Right cardiac atrium (tissue), 5 donors: ENCODE measurements at regions not wholly inside any gene's neighbourhood (a gene's known extent, or its start where the extent isn't known, plus 50 kb on each side); places are given as distances from the start of the nearest gene placed in this dataset.

Source experiments
- ATAC-seq, 2 donors: fragments of 200-7000 bp; cut with Tn5 transposase; one replicate each; pipeline versions ENCODE4 v1.8.0 to v1.9.1; 2020; ENCODE audit warnings: moderate library complexity in 2 of 2, mild to moderate bottlenecking in 1 of 2
- DNase-seq, 3 donors: peaks; one replicate each; pipeline ENCODE4 v3.0.0-alpha.2; 2020
- H3K27ac ChIP-seq: one replicate; pipeline ENCODE4 v1.5.1; 2013; ENCODE audit warnings: mild to moderate bottlenecking, low read length, control low read depth, moderate library complexity
- H3K27me3 ChIP-seq: one replicate; pipeline ENCODE4 v1.6.1; 2013; ENCODE audit not compliant: control insufficient read depth, insufficient read depth
- H3K4me1 ChIP-seq: one replicate; pipeline ENCODE4 v1.6.1; 2013; ENCODE audit warnings: low read length; ENCODE audit not compliant: control insufficient read depth, insufficient read depth
- H3K4me3 ChIP-seq: one replicate; pipeline ENCODE4 v1.5.1; 2013; ENCODE audit warnings: low read length, control low read depth
- H3K9me3 ChIP-seq: one replicate; pipeline ENCODE4 v1.6.1; 2013; ENCODE audit warnings: low read length; ENCODE audit not compliant: control insufficient read depth
- WGBS: extraction: QIAGEN DNeasy Blood & Tissue Kit; methylation state at CpG from one replicate; pipeline ENCODE4 v1.1.7; 2013; 5-methylcytosine and 5-hydroxymethylcytosine counted together
- intact Hi-C, 4 donors: fragments of 100-400 bp; cut with DNase I; formaldehyde crosslinking; loops; one replicate each; pipeline versions ENCODE4 v1.11.0 to v1.14.0; 2022 to 2023
- donor health status: healthy with polysubstance abuse.
- donor health status: DM: no; HTN: yes; CAD: no.
- donor health status: DM: no; HTN: no; CAD: no.
- donor health status: DM: no; HTN: yes; CAD: no; lungs with severe emphysema.
- donor health status: DM: yes; HTN: yes; CAD: no.

DNA sequence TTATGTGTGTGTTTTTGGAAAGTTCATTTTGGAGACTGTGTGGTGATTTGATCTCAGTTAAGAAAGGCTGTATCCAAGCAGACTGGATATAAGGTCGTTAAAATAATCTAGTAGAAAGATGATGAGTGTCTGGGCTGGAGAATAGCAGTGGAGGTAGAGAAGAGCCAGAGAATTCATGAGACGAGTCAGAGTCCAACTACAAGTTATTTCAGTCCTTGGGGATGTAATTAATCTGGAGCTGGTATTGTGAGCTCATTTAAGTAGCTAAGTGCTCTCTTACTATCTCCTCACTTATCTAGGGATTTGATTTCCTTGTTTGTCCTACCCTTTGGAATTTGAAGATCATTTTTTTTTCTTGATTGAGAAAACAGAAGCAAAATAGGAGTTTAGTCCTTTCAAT is 1219.0 kb upstream of the ADGRL4 start:
- no peak for ATAC-seq
- H3K4me1 ChIP-seq = no peaks in the 10 kb centered on the region

DNA sequence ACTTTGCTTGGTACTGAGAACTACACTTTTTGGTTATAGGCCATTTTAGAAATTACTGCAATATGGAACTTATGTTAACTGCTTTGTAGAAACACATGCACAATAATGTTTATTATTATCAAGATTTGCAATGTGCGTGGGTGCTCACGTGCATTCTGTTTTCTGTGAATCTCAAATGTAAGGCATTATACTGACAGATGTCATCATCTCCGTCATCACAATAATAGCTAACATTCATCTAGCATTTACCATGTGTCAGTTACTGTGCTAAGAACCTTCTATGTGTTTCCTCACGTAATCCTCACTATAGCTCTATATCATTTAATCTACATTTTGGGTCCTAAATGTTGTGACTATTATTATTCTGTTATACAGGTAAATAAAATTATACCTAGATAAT is 1214.8 kb upstream of the ADGRL4 start:
- intact Hi-C loops = no loop called here
- Histone ChIP-seq H3K9me3 (no peaks in the 10 kb centered on the region), H3K4me1 (no peaks in the 10 kb centered on the region), H3K27me3 (no peaks in the 10 kb centered on the region), H3K4me3 (no peak overlapping the region), H3K27ac (no peak overlapping the region)
- ATAC-seq (no peak), DNase-seq (no peak)
- 94% methylated on average over 4 of the region's 4 CpGs for WGBS

More for the DNA sequence above, 1219.0 kb upstream of the ADGRL4 start:
- Histone ChIP-seq H3K9me3 (no peaks in the 10 kb centered on the region), H3K4me3 (no peak overlapping the region), H3K27ac (no peak overlapping the region), H3K27me3 (no peaks in the 10 kb centered on the region)
- intact Hi-C loops = no loop called here
- 12% methylated on average over 2 of the region's 2 CpGs for WGBS
- DNase-seq = no peak

DNA sequence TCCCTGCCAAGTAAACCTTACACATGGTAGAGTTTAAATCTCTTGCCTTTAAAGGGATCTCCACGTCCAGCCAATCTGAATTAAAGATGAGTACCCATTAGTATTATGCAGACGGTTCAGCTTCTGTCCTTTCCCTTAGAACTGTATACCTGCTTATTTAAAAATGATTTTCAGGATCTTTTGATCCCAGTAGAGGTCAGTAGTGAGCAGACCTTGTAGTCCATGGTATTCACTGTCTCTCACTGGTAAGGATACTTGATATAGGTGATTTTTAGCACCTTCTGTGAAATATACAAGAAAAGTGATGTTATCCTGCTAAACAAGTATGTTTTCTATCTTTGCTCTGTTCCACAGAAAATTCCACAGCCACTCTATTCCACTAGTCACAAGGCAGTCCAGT is 1211.6 kb upstream of the ADGRL4 start:
- intact Hi-C loops = no loop called here
- Histone ChIP-seq H3K27me3 (no peaks in the 10 kb centered on the region), H3K4me3 (no peak overlapping the region), H3K4me1 (no peaks in the 10 kb centered on the region), H3K27ac (no peak overlapping the region), H3K9me3 (no peaks in the 10 kb centered on the region)
- ATAC-seq (peak; percentile 41 to 51), DNase-seq (no peak)
- WGBS = 71% methylated on average over 2 of the region's 2 CpGs

DNA sequence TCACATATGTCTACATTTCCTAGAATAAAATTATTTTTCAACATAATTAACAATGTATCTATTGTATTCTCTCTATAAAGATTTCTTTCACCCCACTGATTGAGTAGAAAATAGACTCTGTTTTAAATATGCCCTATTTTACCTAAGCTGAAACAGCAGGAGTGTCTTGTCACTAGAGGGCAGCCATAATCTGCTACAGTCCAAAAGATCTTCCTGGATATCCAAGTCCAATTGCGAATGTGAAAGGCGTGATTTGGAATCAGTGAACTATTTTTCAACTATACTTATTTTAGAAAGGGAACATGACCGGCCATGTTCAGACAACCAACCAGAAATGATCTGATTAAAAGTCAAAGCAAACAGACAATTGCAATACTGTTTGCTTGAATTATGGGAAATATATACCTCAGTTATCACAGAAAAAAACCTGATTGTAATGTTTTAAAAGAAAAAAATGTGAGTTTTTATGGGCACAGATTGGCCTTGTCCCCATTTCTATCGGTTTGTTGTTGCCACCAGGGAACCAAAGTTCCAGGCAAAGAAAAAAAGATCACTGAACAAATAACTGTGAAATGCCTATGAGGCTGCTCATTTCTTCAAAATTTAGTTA is 1211.0 kb upstream of the ADGRL4 start:
- no peak overlapping the region for H3K4me3 ChIP-seq
- H3K4me1 ChIP-seq = no peaks in the 10 kb centered on the region
- no peaks in the 10 kb centered on the region for H3K9me3 ChIP-seq
- ATAC-seq (peak in 1 of 2 donors; percentile 51), DNase-seq (no peak)
- H3K27me3 ChIP-seq = no peaks in the 10 kb centered on the region
- H3K27ac ChIP-seq = no peak overlapping the region
- WGBS = 14% methylated on average over 4 of the region's 4 CpGs
- intact Hi-C loops = no loop called here

DNA sequence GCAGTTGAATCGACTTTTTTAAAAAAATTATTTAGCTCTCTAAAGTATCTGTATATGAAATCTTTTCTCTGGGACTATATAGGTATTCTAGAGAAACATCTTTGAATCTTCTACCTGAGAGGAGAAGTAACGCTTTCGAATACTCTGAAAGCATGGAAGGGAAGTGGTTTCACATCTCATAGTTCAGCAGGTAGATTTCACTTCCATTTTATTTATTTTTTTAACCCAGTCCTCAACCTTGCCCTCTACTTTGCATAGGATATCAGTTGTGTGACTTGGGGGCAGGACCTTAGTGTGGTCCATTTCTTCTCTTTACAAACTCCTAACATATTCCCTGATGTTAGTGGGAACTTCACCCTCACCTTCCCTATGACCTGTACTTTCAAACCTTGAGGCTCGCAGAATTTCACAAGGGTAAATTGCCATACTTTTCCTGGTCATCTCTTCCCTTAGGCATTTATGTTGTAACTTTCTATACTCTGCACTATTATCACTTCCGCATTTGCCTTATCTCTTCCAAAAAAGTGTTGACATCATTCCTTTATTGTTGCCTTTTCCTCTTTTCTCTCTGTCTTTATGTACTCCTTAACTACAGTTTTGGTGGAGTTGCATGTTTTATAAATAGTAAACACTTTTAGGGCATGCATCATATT is 1208.5 kb upstream of the ADGRL4 start:
- Histone ChIP-seq H3K27me3 (no peaks in the 10 kb centered on the region), H3K4me1 (no peaks in the 10 kb centered on the region), H3K27ac (no peak overlapping the region), H3K9me3 (no peaks in the 10 kb centered on the region), H3K4me3 (no peak overlapping the region)
- ATAC-seq (no peak), DNase-seq (no peak)
- 77% methylated on average over 5 of the region's 5 CpGs for WGBS
- intact Hi-C loops = no loop called here

DNA sequence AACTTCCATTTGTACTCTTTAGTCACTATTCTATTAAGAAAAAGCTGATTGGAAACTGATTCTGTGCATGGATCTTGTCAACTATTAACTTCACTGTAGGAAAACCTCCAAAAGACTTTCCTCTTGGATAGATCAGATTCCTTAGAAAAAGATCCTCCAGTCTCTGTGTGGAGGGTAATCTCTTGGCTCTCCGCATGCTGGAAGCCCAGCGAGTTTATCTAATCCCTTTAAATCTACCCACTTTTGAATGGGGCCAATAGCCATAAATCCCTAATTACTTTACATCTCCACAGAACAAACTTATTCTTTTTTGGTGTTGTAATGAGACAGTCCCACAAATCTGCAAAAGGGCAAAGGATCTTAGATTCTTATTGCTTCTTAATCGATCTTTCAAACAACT is 1206.4 kb upstream of the ADGRL4 start:
- no peaks in the 10 kb centered on the region for H3K4me1 ChIP-seq
- H3K4me3 ChIP-seq = no peak overlapping the region
- no peaks in the 10 kb centered on the region for H3K27me3 ChIP-seq
- intact Hi-C loops = no loop called here
- DNase-seq (no peak), ATAC-seq (no peak)
- no peaks in the 10 kb centered on the region for H3K9me3 ChIP-seq
- H3K27ac ChIP-seq = no peak overlapping the region
- 88% methylated on average over 3 of the region's 3 CpGs for WGBS

DNA sequence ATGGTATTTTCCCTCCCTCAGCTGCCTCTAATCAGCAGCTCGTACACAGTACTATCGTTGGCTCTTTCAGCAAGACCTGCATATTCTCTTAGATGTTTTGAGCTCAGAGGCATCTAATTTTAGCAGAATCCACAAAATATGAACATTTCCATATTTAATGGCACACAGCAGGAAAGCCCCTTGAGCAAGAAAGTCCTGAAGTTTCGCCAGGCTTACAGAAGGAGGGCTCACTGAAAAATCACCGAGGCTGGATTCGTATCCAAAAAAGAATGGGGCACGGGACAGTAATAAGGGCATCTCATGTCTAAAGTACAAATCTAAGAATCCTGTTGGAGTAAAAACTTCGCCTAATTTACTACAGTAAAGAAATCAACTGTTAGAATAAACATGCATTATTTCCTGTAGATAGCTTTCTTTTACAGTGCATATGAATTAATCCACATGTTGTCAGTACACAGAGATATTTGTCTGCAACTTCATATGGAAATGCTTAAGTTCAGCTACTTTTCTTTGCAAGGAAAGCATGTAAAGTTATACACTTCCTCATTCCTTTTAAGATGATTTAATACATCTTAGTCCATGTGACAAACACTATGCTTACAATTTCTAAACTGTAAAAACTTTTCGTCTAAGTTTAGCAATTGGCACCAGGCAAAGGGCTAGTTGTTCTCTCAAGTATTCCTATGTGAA is 1205.3 kb upstream of the ADGRL4 start:
- Histone ChIP-seq H3K4me3 (no peak overlapping the region), H3K27me3 (no peaks in the 10 kb centered on the region), H3K4me1 (no peaks in the 10 kb centered on the region), H3K9me3 (no peaks in the 10 kb centered on the region), H3K27ac (no peak overlapping the region)
- 55% methylated on average over 8 of the region's 8 CpGs for WGBS
- no peak for DNase-seq
- intact Hi-C loops = no loop called here
- ATAC-seq = no peak

DNA sequence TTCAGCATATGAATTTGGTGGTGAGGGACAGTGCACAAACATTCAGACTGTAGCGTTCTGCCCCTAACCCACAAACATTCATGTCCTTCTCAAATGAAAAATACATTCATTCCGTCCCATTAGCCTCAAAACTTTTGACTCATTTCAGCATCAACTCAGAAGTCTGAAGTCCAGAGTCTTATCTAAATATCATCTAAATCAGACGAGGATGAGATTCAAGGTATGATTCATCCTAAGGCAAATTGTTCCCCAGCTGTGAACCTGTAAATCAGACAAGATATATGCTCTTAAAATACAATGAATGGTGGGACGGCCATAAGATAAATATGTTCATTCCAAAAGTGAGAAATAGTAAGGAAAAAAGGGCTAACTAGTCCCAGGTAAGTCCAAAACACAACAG is 1195.6 kb upstream of the ADGRL4 start:
- intact Hi-C loops = no loop called here
- H3K4me3 ChIP-seq = no peak overlapping the region
- H3K27ac ChIP-seq = no peak overlapping the region
- H3K27me3 ChIP-seq = no peaks in the 10 kb centered on the region
- no peaks in the 10 kb centered on the region for H3K4me1 ChIP-seq
- H3K9me3 ChIP-seq = no peaks in the 10 kb centered on the region
- ATAC-seq (no peak), DNase-seq (no peak)
- WGBS = 87% methylated on average over 4 of the region's 4 CpGs

DNA sequence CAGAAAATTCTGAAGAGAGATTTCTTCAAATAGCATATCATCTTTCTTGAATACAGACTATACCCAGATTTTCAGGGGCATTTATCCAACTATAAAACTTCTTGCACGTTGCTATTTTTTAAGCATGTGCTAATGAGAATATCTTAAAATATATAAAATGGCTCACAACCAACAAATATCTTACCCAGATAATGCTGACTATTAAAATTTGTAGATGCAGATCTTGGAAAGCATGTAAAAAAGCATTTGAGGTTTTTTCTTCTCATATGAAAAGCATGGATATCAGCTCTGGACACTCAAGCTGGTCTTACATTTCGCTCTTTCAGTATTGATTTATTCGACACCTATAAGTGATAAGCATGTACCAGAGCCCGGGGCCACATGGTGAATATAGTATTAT is 1187.7 kb upstream of the ADGRL4 start:
- H3K9me3 ChIP-seq = no peaks in the 10 kb centered on the region
- no peaks in the 10 kb centered on the region for H3K4me1 ChIP-seq
- H3K4me3 ChIP-seq = no peak overlapping the region
- DNase-seq (no peak), ATAC-seq (no peak)
- WGBS = 87% methylated on average over 4 of the region's 4 CpGs
- intact Hi-C loops = no loop called here
- H3K27me3 ChIP-seq = no peaks in the 10 kb centered on the region
- no peak overlapping the region for H3K27ac ChIP-seq

DNA sequence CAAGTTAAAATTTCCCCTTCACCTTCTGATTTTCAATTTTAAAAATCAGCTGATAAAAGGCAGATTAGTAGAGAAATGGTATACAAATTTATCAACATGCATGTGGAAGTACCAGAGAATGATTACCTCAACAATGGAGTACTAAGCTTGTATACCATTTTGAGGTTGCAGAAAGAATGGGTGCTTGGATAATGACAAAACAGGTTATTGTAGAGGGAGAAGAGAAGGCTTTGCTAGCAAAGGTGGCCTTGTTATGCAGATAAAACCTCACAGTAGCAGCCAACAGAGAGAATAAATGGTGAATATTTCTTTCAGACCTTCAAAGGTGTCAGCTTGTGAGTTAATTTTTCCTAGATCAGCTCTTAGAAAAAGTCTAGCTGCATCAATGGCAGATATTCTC is 1174.9 kb upstream of the ADGRL4 start:
- intact Hi-C loops = no loop called here
- no peaks in the 10 kb centered on the region for H3K9me3 ChIP-seq
- no peaks in the 10 kb centered on the region for H3K4me1 ChIP-seq
- no peak overlapping the region for H3K27ac ChIP-seq
- H3K27me3 ChIP-seq = no peaks in the 10 kb centered on the region
- DNase-seq (no peak), ATAC-seq (no peak)
- H3K4me3 ChIP-seq = no peak overlapping the region

DNA sequence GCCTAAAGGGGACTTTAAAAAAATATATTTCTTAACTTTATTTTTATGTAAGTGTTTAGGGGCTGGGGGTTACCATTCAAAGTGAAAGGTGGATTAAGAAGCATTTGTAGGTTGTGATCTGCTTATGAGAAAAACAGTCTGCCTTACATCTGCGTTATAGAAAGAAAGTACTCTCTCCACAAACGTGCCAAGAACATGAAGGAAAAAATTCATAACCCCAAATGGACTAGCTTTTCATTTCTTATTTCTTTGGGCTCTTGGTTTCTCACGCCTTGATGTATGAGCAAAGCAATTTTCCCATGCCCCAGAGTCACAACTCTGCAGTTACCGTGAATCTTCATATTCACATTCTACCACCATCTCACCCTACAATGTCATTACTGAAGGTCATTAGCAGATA is 1165.1 kb upstream of the ADGRL4 start:
- no peaks in the 10 kb centered on the region for H3K9me3 ChIP-seq
- intact Hi-C loops = no loop called here
- no peaks in the 10 kb centered on the region for H3K27me3 ChIP-seq
- H3K4me1 ChIP-seq = no peaks in the 10 kb centered on the region
- 82% methylated on average over 4 of the region's 4 CpGs for WGBS
- ATAC-seq (no peak), DNase-seq (no peak)
- no peak overlapping the region for H3K4me3 ChIP-seq
- H3K27ac ChIP-seq = no peak overlapping the region
